ENCODE measurements at regions not wholly inside any gene's neighbourhood (a gene's known extent, or its start where the extent isn't known, plus 50 kb on each side); places are given as distances from the start of the nearest gene placed in this dataset.
A peak's percentile ranks its signal among the peaks of the same experiment; 100 is the strongest.

GRCh38 chr2:14132386-14132785 lies 500.1 kb upstream of the LRATD1 start:
- BruUV-seq (replicated peaks), result no TSS peak
- FAIRE-seq (no peak), ATAC-seq (no peak), DNase-seq (ENCODE audit: low read depth, low spot score) (no peak)
- Histone ChIP-seq H4K20me1 (ENCODE audit: control insufficient read depth, insufficient read depth) (no peaks in the 10 kb centered on the region), H3K9ac (ENCODE audit: control insufficient read depth, insufficient read depth, low read length) (no peak overlapping the region), H3K27me3 (replicated peaks in 1 of 2; ENCODE audit: control insufficient read depth in 2 of 2, insufficient read depth in 2 of 2, low read length in 1 of 2) (no peaks in the 10 kb centered on the region), H3K9me3 (replicated peaks; ENCODE audit: control insufficient read depth, insufficient read depth, low read length) (no peaks in the 10 kb centered on the region), H3K4me1 (ENCODE audit: control insufficient read depth, insufficient read depth, low read length) (no peaks in the 10 kb centered on the region), H3K4me3 (no peak overlapping the region), H3K36me3 (ENCODE audit: control insufficient read depth in 2 of 2, insufficient read depth in 2 of 2, low read length in 1 of 2) (no peaks in the 10 kb centered on the region), H3K79me2 (ENCODE audit: control insufficient read depth, insufficient read depth, low read length) (no peaks in the 10 kb centered on the region), H3K27ac (ENCODE audit: control insufficient read depth, insufficient read depth) (no peak overlapping the region), H3K4me2 (ENCODE audit: control insufficient read depth, insufficient read depth) (no peak overlapping the region), H2AFZ (ENCODE audit: control insufficient read depth, low read depth, low read length) (no peak overlapping the region)
- RAD21 ChIA-PET (ENCODE audit: unreplicated experiment), result no interaction called here
- WGBS (ENCODE audit: insufficient coverage, insufficient replicate concordance, low lambda C conversion rate, missing lambda C conversion rate), result 0% methylated on average over 1 of the region's 1 CpG
- POLR2A ChIA-PET, result no interaction called here
- TF ChIP-seq MTA2 (IDR thresholded peaks at IDR 0.05; ENCODE audit: low read depth) (peak; percentile 54; the same call in 1 of the 2 replicates), ATF7 (IDR thresholded peaks at IDR 0.05; ENCODE audit: low read depth) (no peak), CTCF (IDR thresholded peaks at IDR 0.05 in 2 of 3, conservative IDR thresholded peaks at IDR 0.05 in 1 of 3; ENCODE audit: control insufficient read depth in 2 of 3, extremely low read depth in 1 of 3, insufficient read depth in 1 of 3, low read depth in 3 of 3, low read length in 3 of 3) (no peak)
- SMC1A ChIA-PET (ENCODE audit: uncharacterized antibody, unreplicated experiment), result no interaction called here
- CTCF ChIA-PET, result no interaction called here
- in situ Hi-C loops (cut with MboI), result no loop called here
- intact Hi-C loops (cut with micrococcal nuclease; ENCODE audit: unreplicated experiment), result no loop called here

- no peak for DNase-seq (ENCODE audit: low read depth, low spot score)
- no peaks in the 10 kb centered on the region for H3K36me3 ChIP-seq (ENCODE audit: control insufficient read depth in 2 of 2, insufficient read depth in 2 of 2, low read length in 1 of 2)
- ATAC-seq, result no peak
- no peak overlapping the region for H3K27ac ChIP-seq (ENCODE audit: control insufficient read depth, insufficient read depth)
- no peaks in the 10 kb centered on the region for H4K20me1 ChIP-seq (ENCODE audit: control insufficient read depth, insufficient read depth)
- intact Hi-C loops (cut with micrococcal nuclease; ENCODE audit: unreplicated experiment), result no loop called here
- CTCF ChIA-PET, result no interaction called here
- TF ChIP-seq MAX (IDR thresholded peaks at IDR 0.05; ENCODE audit: low read depth, low read length), result no peak
- TF ChIP-seq SRF (IDR thresholded peaks at IDR 0.05; ENCODE audit: low read depth in 2 of 2, low read length in 2 of 2), result no peak
- no peak for TF ChIP-seq HDAC6 (IDR thresholded peaks at IDR 0.05; ENCODE audit: unreplicated experiment)
- BruUV-seq (replicated peaks), result no TSS peak
- no peak overlapping the region for H2AFZ ChIP-seq (ENCODE audit: control insufficient read depth, low read depth, low read length)
- FAIRE-seq, result no peak
- SMC1A ChIA-PET (ENCODE audit: uncharacterized antibody, unreplicated experiment), result no interaction called here
- H3K9me3 ChIP-seq (replicated peaks; ENCODE audit: control insufficient read depth, insufficient read depth, low read length), result no peaks in the 10 kb centered on the region
- H3K4me1 ChIP-seq (ENCODE audit: control insufficient read depth, insufficient read depth, low read length), result no peaks in the 10 kb centered on the region
- POLR2A ChIA-PET, result no interaction called here
- no peaks in the 10 kb centered on the region for H3K79me2 ChIP-seq (ENCODE audit: control insufficient read depth, insufficient read depth, low read length)
- RAD21 ChIA-PET (ENCODE audit: unreplicated experiment), result no interaction called here
- 37% methylated on average over 3 of the region's 3 CpGs for WGBS (ENCODE audit: insufficient coverage, insufficient replicate concordance, low lambda C conversion rate, missing lambda C conversion rate)
- H3K4me3 ChIP-seq, result no peak overlapping the region
- H3K27me3 ChIP-seq (replicated peaks in 1 of 2; ENCODE audit: control insufficient read depth in 2 of 2, insufficient read depth in 2 of 2, low read length in 1 of 2), result no peaks in the 10 kb centered on the region
- in situ Hi-C loops (cut with MboI), result no loop called here
- H3K4me2 ChIP-seq (ENCODE audit: control insufficient read depth, insufficient read depth), result no peak overlapping the region
- no peak overlapping the region for H3K9ac ChIP-seq (ENCODE audit: control insufficient read depth, insufficient read depth, low read length)
These were observed 497.7 kb upstream of the LRATD1 start for GRCh38 chr2:14134771-14135170.
